Activated T-helper 1 cell treated with Interleukin-2 at 50 U/mL for 16 hours (primary cell): ENCODE measurements at regions not wholly inside any gene's neighbourhood (a gene's known extent, or its start where the extent isn't known, plus 50 kb on each side); places are given as distances from the start of the nearest gene placed in this dataset.
"Not testable (repeated sequence)": the region's sequence is repeated elsewhere in the genome, so short reads cannot be mapped to it uniquely, and the experiment has no call there.

ENCODE experiments used
- DNase-seq: peaks from one replicate; pipeline ENCODE4 v3.0.0-alpha.2; 2020; ENCODE audit warnings: low read depth

GRCh38 chr3:5980475-5980874, 793.0 kb downstream of the EDEM1 start:
- DNase-seq = no peak

- no peak for DNase-seq
Observed at GRCh38 chr3:5994651-5995050, 807.1 kb downstream of the EDEM1 start.

GRCh38 chr3:6018456-6018855, 830.9 kb downstream of the EDEM1 start:
- DNase-seq = no peak

- DNase-seq = no peak
Observed at GRCh38 chr3:6022621-6023020, 835.1 kb downstream of the EDEM1 start.

GRCh38 chr3:6025032-6025431, 835.9 kb upstream of the GRM7 start:
- no peak for DNase-seq

GRCh38 chr3:6030648-6031047, 830.3 kb upstream of the GRM7 start:
- not testable (repeated sequence) for DNase-seq

- no peak for DNase-seq
Observed at GRCh38 chr3:6035626-6036025, 825.3 kb upstream of the GRM7 start.

- no peak for DNase-seq
Observed at GRCh38 chr3:6039971-6040370, 820.9 kb upstream of the GRM7 start.

GRCh38 chr3:6041894-6042293, 819.0 kb upstream of the GRM7 start:
- DNase-seq = no peak

- no peak for DNase-seq
Observed at GRCh38 chr3:6047016-6047415, 813.9 kb upstream of the GRM7 start.

GRCh38 chr3:6060251-6060650, 800.7 kb upstream of the GRM7 start:
- no peak for DNase-seq

- no peak for DNase-seq
Observed at GRCh38 chr3:6062261-6063187, 798.4 kb upstream of the GRM7 start.

GRCh38 chr3:6066397-6066796, 794.5 kb upstream of the GRM7 start:
- DNase-seq = no peak

GRCh38 chr3:6066868-6067578, 793.9 kb upstream of the GRM7 start:
- DNase-seq = not testable (repeated sequence)

GRCh38 chr3:6074952-6075351, 786.0 kb upstream of the GRM7 start:
- DNase-seq = no peak

- DNase-seq = no peak
Observed at GRCh38 chr3:6078436-6078835, 782.5 kb upstream of the GRM7 start.

GRCh38 chr3:6079011-6079410, 781.9 kb upstream of the GRM7 start:
- no peak for DNase-seq

- DNase-seq = no peak
Observed at GRCh38 chr3:6079561-6080179, 781.2 kb upstream of the GRM7 start.

GRCh38 chr3:6088433-6088832, 772.5 kb upstream of the GRM7 start:
- no peak for DNase-seq

GRCh38 chr3:6089780-6090179, 771.1 kb upstream of the GRM7 start:
- DNase-seq = no peak

GRCh38 chr3:6091262-6091661, 769.7 kb upstream of the GRM7 start:
- DNase-seq = no peak

GRCh38 chr3:6095006-6095405, 765.9 kb upstream of the GRM7 start:
- no peak for DNase-seq

- DNase-seq = no peak
Observed at GRCh38 chr3:6097021-6097420, 763.9 kb upstream of the GRM7 start.
